A673 (cell line): ENCODE measurements at regions not wholly inside any gene's neighbourhood (a gene's known extent, or its start where the extent isn't known, plus 50 kb on each side); places are given as distances from the start of the nearest gene placed in this dataset.

Experiments
- BruUV-seq: library from RNA; stranded (reverse); fragments of 400-500 nt; replicated peaks from 2 replicates; lab custom pipeline; 2021; lab: Mats Ljungman, UMichigan
- CTCF ChIA-PET: fragments of 300-600 bp; sonication (Branson Sonifier 250); formaldehyde crosslinking; loops from one replicate; lab custom pipeline; 2022; ENCODE audit warnings: antibody characterized with exemption; lab: Charles Lee
- POLR2A ChIA-PET: fragments of 300-600 bp; sonication (Branson Sonifier 250); formaldehyde crosslinking; loops from one replicate; lab custom pipeline; 2022; ENCODE audit warnings: antibody characterized with exemption; ENCODE audit not compliant: low non-redundant PET; lab: Charles Lee
- DNase-seq: peaks from one replicate; pipeline ENCODE4 v3.0.0-alpha.2; 2015; ENCODE audit warnings: low spot score
- H3K27ac ChIP-seq: fragments of 200-600 bp; sonication (generic); 2 replicates; pipeline ENCODE4 v1.5.1; 2016; ENCODE audit warnings: mixed run types, low read depth, mild to moderate bottlenecking, mixed read lengths, antibody characterized with exemption, low read length; ENCODE audit not compliant: poor library complexity, severe bottlenecking
- H3K27me3 ChIP-seq: fragments of 200-600 bp; sonication (generic); replicated peaks from 2 replicates; pipeline ENCODE4 v1.6.1; 2017; ENCODE audit warnings: mixed run types, low read depth, mild to moderate bottlenecking, mixed read lengths, antibody characterized with exemption, low read length; ENCODE audit not compliant: insufficient read depth, poor library complexity
- H3K36me3 ChIP-seq: fragments of 200-600 bp; sonication (generic); 2 replicates; pipeline ENCODE4 v1.6.1; 2016; ENCODE audit warnings: mixed run types, mild to moderate bottlenecking, mixed read lengths, antibody characterized with exemption, low read length; ENCODE audit not compliant: insufficient read depth, poor library complexity, severe bottlenecking
- H3K4me1 ChIP-seq: fragments of 200-600 bp; sonication (generic); 2 replicates; pipeline ENCODE4 v1.6.1; 2017; ENCODE audit warnings: mixed run types, mild to moderate bottlenecking, mixed read lengths, antibody characterized with exemption, low read length; ENCODE audit not compliant: insufficient read depth, poor library complexity, severe bottlenecking
- H3K4me3 ChIP-seq: fragments of 200-600 bp; sonication (generic); 2 replicates; pipeline ENCODE4 v1.5.1; 2016; ENCODE audit warnings: low read depth, mixed run types, mild to moderate bottlenecking, mixed read lengths, low read length; ENCODE audit not compliant: poor library complexity, severe bottlenecking
- H3K9me3 ChIP-seq: fragments of 200-600 bp; sonication (generic); 2 replicates; pipeline ENCODE4 v1.6.1; 2016; ENCODE audit warnings: mixed run types, low read depth, mild to moderate bottlenecking, mixed read lengths, antibody characterized with exemption, low read length; ENCODE audit not compliant: poor library complexity, severe bottlenecking
- EZH2 ChIP-seq: fragments of 200-600 bp; sonication (generic); IDR thresholded peaks from 2 replicates; pipeline ENCODE4 v1.6.1; 2017; ENCODE audit warnings: borderline replicate concordance, low read depth, mild to moderate bottlenecking, mixed read lengths, antibody characterized with exemption, low read length; ENCODE audit not compliant: poor library complexity, severe bottlenecking
- intact Hi-C: fragments of 100-400 bp; cut with micrococcal nuclease; formaldehyde crosslinking; loops from one replicate; pipeline ENCODE4 v1.10.0; 2022; ENCODE audit not compliant: unreplicated experiment
- TF ChIP-seq, protein P1 (sequence below): fragments of 300-800, 200-600 bp; sonication (generic); conservative IDR thresholded peaks from 2 replicates; pipeline ENCODE4 v1.5.1; 2017; ENCODE audit warnings: low read depth, mild to moderate bottlenecking, antibody characterized with exemption, low read length, moderate library complexity, mixed read lengths

DNA sequence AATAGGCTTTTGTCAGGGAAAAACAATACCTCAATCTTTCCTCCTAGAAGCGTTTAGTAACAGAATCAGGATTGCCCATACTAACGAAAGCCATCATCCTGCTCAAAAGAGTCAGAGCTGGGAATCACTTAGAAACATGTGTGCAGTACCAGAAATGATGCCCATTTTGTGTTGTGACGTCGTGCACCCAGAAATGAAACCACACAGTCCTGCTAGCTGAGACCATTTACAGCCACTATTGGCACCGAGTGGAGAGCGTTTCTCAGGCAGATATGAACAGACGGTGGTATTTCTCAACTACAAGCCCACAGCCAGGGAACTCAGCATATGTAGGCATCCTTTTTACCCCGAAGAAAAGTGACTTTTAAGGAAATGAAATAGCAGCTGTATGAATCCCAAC, 284.3 kb upstream of the LRATD1 start:
- DNase-seq, result no peak
- Histone ChIP-seq H3K4me3 (no peak overlapping the region), H3K27me3 (no peaks in the 10 kb centered on the region), H3K36me3 (no peaks in the 10 kb centered on the region), H3K4me1 (no peaks in the 10 kb centered on the region), H3K9me3 (no peaks in the 10 kb centered on the region), H3K27ac (no peak overlapping the region)
- TF ChIP-seq, protein P1, sequence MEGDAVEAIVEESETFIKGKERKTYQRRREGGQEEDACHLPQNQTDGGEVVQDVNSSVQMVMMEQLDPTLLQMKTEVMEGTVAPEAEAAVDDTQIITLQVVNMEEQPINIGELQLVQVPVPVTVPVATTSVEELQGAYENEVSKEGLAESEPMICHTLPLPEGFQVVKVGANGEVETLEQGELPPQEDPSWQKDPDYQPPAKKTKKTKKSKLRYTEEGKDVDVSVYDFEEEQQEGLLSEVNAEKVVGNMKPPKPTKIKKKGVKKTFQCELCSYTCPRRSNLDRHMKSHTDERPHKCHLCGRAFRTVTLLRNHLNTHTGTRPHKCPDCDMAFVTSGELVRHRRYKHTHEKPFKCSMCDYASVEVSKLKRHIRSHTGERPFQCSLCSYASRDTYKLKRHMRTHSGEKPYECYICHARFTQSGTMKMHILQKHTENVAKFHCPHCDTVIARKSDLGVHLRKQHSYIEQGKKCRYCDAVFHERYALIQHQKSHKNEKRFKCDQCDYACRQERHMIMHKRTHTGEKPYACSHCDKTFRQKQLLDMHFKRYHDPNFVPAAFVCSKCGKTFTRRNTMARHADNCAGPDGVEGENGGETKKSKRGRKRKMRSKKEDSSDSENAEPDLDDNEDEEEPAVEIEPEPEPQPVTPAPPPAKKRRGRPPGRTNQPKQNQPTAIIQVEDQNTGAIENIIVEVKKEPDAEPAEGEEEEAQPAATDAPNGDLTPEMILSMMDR, result no peak
- no peak for TF ChIP-seq EZH2
- BruUV-seq, result no TSS peak
- CTCF ChIA-PET, result no interaction called here
- POLR2A ChIA-PET, result no interaction called here
- intact Hi-C loops, result no loop called here

DNA sequence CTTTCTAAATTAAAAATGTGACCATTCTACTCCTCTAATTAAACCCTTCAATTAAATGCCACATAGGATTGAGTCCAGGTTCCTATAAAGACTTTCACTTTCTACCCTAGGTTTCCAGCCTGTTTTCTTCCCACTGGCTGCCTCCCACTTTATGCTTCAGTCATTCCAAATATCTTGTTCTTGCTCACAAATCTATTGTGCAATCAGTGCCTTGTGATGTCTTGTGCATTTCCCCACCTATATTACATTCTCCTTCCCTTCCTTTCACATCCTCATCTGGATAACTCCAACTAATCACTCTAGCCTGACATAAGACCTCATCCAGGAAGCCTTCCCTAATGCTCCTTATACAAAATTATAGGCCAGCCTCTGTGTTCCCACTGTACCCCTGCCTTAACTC, 281.7 kb upstream of the LRATD1 start:
- H3K4me3 ChIP-seq, result no peak overlapping the region
- POLR2A ChIA-PET, result no interaction called here
- intact Hi-C loops, result no loop called here
- no peak overlapping the region for H3K27ac ChIP-seq
- no peak for TF ChIP-seq EZH2
- TF ChIP-seq, protein P1, result no peak
- H3K4me1 ChIP-seq, result no peaks in the 10 kb centered on the region
- CTCF ChIA-PET, result no interaction called here
- no TSS peak for BruUV-seq
- DNase-seq, result no peak
- H3K27me3 ChIP-seq, result no peaks in the 10 kb centered on the region
- no peaks in the 10 kb centered on the region for H3K9me3 ChIP-seq
- no peaks in the 10 kb centered on the region for H3K36me3 ChIP-seq

DNA sequence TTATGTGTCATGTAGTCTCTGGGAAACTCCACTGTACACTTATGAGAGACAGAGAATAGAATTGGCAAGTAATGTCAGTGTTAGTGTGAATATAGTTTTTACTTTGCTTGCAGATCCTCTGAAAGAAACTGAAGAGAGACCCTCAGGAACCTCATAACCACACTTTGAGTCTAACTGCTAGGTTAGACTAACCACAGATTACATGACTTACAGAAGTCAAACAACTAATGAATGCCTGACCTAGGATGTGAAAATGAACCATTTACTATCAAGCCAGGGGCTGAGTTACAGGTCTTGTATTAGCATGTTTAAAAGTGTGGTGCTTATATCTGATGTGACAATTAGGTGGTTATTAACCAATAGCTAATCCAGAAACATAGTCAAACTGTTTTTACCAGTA, 280.4 kb upstream of the LRATD1 start:
- no peak overlapping the region for H3K27ac ChIP-seq
- ChIA-PET POLR2A (no interaction called here), CTCF (no interaction called here)
- intact Hi-C loops, result no loop called here
- H3K27me3 ChIP-seq, result no peaks in the 10 kb centered on the region
- TF ChIP-seq EZH2, result no peak
- TF ChIP-seq, protein P1, result no peak
- DNase-seq, result no peak
- H3K36me3 ChIP-seq, result no peaks in the 10 kb centered on the region
- no TSS peak for BruUV-seq
- no peaks in the 10 kb centered on the region for H3K4me1 ChIP-seq
- no peaks in the 10 kb centered on the region for H3K9me3 ChIP-seq
- H3K4me3 ChIP-seq, result no peak overlapping the region
